ENCODE measurements at regions not wholly inside any gene's neighbourhood (a gene's known extent, or its start where the extent isn't known, plus 50 kb on each side); places are given as distances from the start of the nearest gene placed in this dataset.
A peak's percentile ranks its signal among the peaks of the same experiment; 100 is the strongest.
"Not testable (repeated sequence)": the region's sequence is repeated elsewhere in the genome, so short reads cannot be mapped to it uniquely, and the experiment has no call there.

DNA sequence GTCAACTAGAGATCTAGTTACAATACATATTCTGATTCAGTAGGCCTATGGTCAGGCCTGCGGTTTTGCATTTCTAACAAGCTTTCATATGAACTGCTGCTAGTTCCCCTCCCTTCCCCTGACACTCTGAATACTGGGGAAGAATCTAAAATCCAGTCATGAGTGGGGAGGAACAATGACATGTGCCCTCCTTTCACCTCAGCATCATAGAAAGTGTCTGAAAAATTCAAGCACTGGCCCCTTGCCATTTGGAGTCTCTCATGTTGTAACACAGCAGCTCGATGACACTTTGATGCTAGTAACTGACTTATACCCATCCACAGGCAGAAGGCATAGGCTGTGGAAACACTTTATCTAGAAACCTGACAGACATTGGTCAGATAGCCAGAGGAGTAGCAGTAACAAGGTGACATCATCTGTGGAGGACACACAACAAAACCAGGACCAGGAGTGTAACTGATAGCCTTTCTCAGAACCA is 161.9 kb upstream of the RASSF8 start:
- DNase-seq (ENCODE audit: low spot score in 2 of 2, unreplicated experiment in 2 of 2): no peak
- Mint-ChIP-seq H3K4me3 (no peak overlapping the region), H3K27ac (peak overlapping the region; percentile 49), H3K4me1 (peaks cover 30% of the 10 kb centered on the region), H3K9me3 (peaks cover 10% of the 10 kb centered on the region), H3K27me3 (ENCODE audit: low read depth) (no peaks in the 10 kb centered on the region), H3K36me3 (peaks cover 4% of the 10 kb centered on the region)
- TF ChIP-seq, protein P1, sequence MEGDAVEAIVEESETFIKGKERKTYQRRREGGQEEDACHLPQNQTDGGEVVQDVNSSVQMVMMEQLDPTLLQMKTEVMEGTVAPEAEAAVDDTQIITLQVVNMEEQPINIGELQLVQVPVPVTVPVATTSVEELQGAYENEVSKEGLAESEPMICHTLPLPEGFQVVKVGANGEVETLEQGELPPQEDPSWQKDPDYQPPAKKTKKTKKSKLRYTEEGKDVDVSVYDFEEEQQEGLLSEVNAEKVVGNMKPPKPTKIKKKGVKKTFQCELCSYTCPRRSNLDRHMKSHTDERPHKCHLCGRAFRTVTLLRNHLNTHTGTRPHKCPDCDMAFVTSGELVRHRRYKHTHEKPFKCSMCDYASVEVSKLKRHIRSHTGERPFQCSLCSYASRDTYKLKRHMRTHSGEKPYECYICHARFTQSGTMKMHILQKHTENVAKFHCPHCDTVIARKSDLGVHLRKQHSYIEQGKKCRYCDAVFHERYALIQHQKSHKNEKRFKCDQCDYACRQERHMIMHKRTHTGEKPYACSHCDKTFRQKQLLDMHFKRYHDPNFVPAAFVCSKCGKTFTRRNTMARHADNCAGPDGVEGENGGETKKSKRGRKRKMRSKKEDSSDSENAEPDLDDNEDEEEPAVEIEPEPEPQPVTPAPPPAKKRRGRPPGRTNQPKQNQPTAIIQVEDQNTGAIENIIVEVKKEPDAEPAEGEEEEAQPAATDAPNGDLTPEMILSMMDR (IDR thresholded peaks at IDR 0.05; ENCODE audit: unreplicated experiment): no peak

DNA sequence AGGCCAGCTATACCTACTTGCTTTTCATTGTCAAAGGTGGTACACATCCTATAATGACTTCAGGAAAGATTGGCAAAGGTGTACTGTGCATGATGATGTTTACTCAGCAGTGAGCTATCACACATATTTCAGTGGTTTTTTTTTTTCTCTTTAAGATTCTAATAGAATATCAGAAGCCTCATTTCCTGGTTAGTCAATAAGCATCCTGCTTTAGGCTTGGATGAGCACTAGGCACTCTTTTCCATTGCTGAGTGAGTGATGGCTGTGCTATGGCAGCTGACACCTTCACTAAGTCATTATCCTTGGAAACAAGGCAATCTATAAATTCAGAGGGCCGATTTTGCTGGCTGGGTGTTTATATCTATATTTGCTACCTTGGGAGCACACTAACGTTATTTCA is 161.1 kb upstream of the RASSF8 start:
- DNase-seq (ENCODE audit: low spot score in 2 of 2, unreplicated experiment in 2 of 2): no peak
- Mint-ChIP-seq H3K4me3 (no peak overlapping the region), H3K9me3 (peaks cover 10% of the 10 kb centered on the region), H3K36me3 (peaks cover 4% of the 10 kb centered on the region), H3K4me1 (peaks cover 36% of the 10 kb centered on the region), H3K27me3 (ENCODE audit: low read depth) (no peaks in the 10 kb centered on the region), H3K27ac (no peak overlapping the region)
- TF ChIP-seq, protein P1 (IDR thresholded peaks at IDR 0.05; ENCODE audit: unreplicated experiment): no peak

DNA sequence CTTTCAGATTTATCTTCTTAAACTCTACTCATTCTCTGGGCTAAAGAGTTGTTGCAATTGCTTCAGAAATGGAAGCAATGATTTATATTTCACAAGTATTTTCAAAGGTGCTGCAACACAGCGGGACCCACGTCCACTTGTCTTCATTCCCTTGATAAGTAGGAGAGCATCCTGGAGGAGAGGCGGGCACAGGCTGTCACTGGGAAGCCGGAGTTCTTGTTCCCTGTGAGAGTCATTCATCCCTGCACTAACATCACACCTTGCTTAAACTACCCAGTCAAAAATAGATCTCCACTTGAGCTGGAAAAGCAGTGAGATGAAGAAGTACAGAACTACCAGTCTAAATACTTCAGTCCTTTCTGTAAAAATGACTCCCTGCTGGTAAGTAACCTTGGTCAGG is 160.5 kb upstream of the RASSF8 start:
- H3K27me3 Mint-ChIP-seq (ENCODE audit: low read depth): no peaks in the 10 kb centered on the region
- DNase-seq (ENCODE audit: low spot score in 2 of 2, unreplicated experiment in 2 of 2): no peak
- peaks cover 4% of the 10 kb centered on the region for H3K36me3 Mint-ChIP-seq
- no peak overlapping the region for H3K4me3 Mint-ChIP-seq
- H3K4me1 Mint-ChIP-seq: peaks cover 38% of the 10 kb centered on the region
- TF ChIP-seq, protein P1 (IDR thresholded peaks at IDR 0.05; ENCODE audit: unreplicated experiment): no peak
- H3K27ac Mint-ChIP-seq: no peak overlapping the region
- H3K9me3 Mint-ChIP-seq: peaks cover 10% of the 10 kb centered on the region

DNA sequence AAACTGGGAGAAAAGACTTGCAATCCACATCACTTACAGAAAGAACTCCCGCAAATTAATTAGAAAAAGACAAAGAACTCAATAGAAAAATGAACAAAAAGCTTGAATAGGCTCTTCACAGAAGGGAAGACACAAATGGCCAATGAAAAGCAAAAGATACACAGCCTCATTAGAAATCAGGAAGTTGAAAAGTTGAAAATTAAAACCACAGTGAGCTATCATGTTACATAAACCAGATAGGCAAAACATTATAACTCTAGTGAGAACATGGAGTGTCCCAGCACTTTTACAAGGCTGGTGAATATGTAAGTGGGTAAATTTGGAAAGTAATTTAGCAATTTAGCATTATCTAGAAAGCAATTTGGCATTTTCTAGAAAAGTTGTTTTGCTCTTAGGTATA is 158.4 kb upstream of the RASSF8 start:
- no peak for DNase-seq (ENCODE audit: low spot score in 2 of 2, unreplicated experiment in 2 of 2)

DNA sequence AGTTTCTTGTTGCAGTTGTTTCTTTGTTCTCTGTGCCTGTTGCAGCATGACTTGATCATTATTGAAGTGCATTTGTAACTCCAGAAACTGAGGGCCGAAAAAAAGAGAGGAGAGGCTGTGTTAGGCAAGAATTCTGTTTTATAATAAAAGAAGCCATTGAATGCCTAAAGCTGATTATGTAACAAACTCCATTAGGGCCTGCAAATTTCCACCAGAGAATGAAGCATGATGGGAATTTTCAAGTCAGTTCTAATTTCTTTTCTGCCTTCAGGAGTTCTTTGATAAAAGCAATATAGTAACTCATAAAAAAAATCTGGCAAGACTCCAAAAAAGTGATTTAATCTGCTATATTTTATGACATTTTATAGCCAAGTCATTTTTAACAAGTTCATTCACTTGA is 156.7 kb upstream of the RASSF8 start:
- TF ChIP-seq, protein P1 (IDR thresholded peaks at IDR 0.05; ENCODE audit: unreplicated experiment): no peak
- Mint-ChIP-seq H3K4me1 (peaks cover 37% of the 10 kb centered on the region), H3K27me3 (ENCODE audit: low read depth) (no peaks in the 10 kb centered on the region), H3K9me3 (peaks cover 10% of the 10 kb centered on the region), H3K36me3 (peaks cover 4% of the 10 kb centered on the region), H3K4me3 (no peak overlapping the region), H3K27ac (peak overlapping the region; percentile 76)
- no peak for DNase-seq (ENCODE audit: low spot score in 2 of 2, unreplicated experiment in 2 of 2)

More for the DNA sequence above, 158.4 kb upstream of the RASSF8 start:
- Mint-ChIP-seq H3K27me3 (ENCODE audit: low read depth) (no peaks in the 10 kb centered on the region), H3K4me3 (no peak overlapping the region), H3K36me3 (peaks cover 4% of the 10 kb centered on the region), H3K27ac (peak overlapping the region; percentile 65), H3K9me3 (peaks cover 10% of the 10 kb centered on the region), H3K4me1 (peaks cover 41% of the 10 kb centered on the region)
- TF ChIP-seq, protein P1 (IDR thresholded peaks at IDR 0.05; ENCODE audit: unreplicated experiment): no peak

DNA sequence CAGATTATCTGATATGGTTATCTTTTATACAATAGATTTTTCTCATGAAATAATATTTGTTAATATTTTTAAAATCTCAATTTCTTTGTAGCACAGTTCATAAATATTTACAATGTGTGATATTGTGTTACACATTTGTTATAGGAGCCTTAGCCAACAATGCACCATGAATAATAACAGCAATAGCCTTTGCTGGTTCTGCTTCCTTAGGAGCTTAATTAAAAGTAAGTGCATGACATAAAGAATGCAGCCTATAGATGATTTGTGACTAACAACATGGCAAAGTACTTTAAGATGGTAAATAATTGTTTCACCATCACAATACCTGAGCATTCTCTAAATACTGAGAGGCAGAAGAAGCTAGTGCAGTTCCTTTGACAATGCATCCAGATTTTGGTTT is 156.3 kb upstream of the RASSF8 start:
- H3K27ac Mint-ChIP-seq: no peak overlapping the region
- no peak for DNase-seq (ENCODE audit: low spot score in 2 of 2, unreplicated experiment in 2 of 2)
- TF ChIP-seq, protein P1 (IDR thresholded peaks at IDR 0.05; ENCODE audit: unreplicated experiment): no peak
- H3K4me3 Mint-ChIP-seq: no peak overlapping the region
- peaks cover 38% of the 10 kb centered on the region for H3K4me1 Mint-ChIP-seq
- H3K9me3 Mint-ChIP-seq: peaks cover 10% of the 10 kb centered on the region
- no peaks in the 10 kb centered on the region for H3K27me3 Mint-ChIP-seq (ENCODE audit: low read depth)
- peaks cover 4% of the 10 kb centered on the region for H3K36me3 Mint-ChIP-seq

DNA sequence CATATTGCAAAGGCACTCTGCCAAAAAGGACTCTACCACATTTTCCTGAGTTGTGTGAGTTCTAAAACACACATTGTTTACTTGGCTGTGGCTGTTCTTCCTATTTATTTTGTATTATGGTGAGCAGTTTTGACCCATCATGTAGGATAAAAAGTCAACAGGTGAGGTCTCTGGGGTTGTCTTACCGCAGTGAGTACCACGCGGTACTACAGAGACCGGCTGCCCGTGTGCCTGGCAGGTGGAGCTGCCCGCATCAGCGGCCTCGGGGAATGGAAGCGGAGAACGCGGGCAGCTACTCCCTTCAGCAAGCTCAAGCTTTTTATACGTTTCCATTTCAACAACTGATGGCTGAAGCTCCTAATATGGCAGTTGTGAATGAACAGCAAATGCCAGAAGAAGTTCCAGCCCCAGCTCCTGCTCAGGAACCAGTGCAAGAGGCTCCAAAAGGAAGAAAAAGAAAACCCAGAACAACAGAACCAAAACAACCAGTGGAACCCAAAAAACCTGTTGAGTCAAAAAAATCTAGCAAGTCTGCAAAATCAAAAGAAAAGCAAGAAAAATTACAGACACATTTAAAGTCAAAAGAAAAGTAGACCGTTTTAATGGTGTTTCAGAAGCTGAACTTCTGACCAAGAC is 155.3 kb upstream of the RASSF8 start:
- not testable (repeated sequence) for H3K4me3 Mint-ChIP-seq; H3K27ac Mint-ChIP-seq; H3K36me3 Mint-ChIP-seq; H3K27me3 Mint-ChIP-seq (ENCODE audit: low read depth); H3K9me3 Mint-ChIP-seq; DNase-seq (ENCODE audit: low spot score in 2 of 2, unreplicated experiment in 2 of 2)
- peaks cover 33% of the 10 kb centered on the region for H3K4me1 Mint-ChIP-seq

DNA sequence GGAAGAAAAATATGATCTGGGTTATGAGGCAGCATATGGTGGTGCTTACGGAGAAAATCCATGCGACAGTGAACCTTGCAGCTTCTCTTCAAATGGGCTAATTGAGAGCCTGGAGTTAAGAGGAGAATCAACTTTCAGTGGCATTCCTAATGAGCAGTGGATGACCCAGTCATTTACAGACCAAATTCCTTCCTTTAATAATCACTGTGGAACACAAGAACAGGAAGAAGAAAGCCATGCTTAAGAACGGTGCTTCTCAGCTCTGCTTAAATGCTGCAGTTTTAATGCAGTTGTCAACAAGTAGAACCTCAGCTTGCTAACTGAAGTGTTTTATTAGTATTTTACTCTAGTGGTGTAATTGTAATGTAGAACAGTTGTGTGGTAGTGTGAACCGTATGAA is 154.2 kb upstream of the RASSF8 start:
- H3K27me3 Mint-ChIP-seq (ENCODE audit: low read depth); H3K4me3 Mint-ChIP-seq; H3K27ac Mint-ChIP-seq; H3K36me3 Mint-ChIP-seq; DNase-seq (ENCODE audit: low spot score in 2 of 2, unreplicated experiment in 2 of 2): not testable (repeated sequence)
- Mint-ChIP-seq H3K4me1 (peaks cover 33% of the 10 kb centered on the region), H3K9me3 (peaks cover 17% of the 10 kb centered on the region)
